ENCODE measurements at regions not wholly inside any gene's neighbourhood (a gene's known extent, or its start where the extent isn't known, plus 50 kb on each side); places are given as distances from the start of the nearest gene placed in this dataset.

DNA sequence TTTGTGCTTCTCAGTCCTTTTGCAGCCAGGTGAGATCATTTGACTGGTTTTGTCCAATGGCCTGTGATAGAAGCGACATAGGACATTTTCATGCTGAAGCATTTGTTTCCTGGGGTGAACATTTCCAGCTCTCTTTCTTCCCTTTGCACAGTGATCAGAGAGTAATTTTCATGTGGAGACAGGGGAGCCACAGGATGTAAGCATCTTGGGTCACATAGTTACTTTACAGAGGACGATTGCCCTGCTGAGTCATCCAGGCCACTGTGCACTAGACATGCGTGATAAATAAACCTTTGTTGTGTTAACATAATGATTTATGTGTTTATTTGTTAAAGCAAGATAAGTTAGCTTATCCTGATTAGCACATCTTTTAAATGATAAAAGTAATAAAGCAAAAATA is 263.5 kb upstream of the CCDC179 start:
- intact Hi-C loops (cut with micrococcal nuclease; ENCODE audit: unreplicated experiment) = no loop called here
- DNase-seq = no peak
- Histone ChIP-seq H3K4me3 (ENCODE audit: low read depth, low read length) (no peak overlapping the region), H3K36me3 (ENCODE audit: control insufficient read depth, insufficient read depth, low read length) (no peaks in the 10 kb centered on the region), H3K4me1 (no peaks in the 10 kb centered on the region; the same call in 1 of the 2 replicates), H3K9me3 (no peaks in the 10 kb centered on the region; the same call in 1 of the 2 replicates), H3K27me3 (replicated peaks; ENCODE audit: control insufficient read depth, insufficient read depth, low read length) (no peaks in the 10 kb centered on the region)
- POLR2A ChIA-PET = no interaction called here
- Mint-ChIP-seq H3K27me3 (ENCODE audit: insufficient read depth, unreplicated experiment) (no peaks in the 10 kb centered on the region), H3K27ac (ENCODE audit: unreplicated experiment) (no peak overlapping the region), H3K36me3 (ENCODE audit: insufficient read depth, unreplicated experiment) (no peaks in the 10 kb centered on the region), H3K9me3 (ENCODE audit: unreplicated experiment) (no peaks in the 10 kb centered on the region), H3K4me3 (ENCODE audit: unreplicated experiment) (no peak overlapping the region), H3K4me1 (ENCODE audit: low read depth, unreplicated experiment) (no peaks in the 10 kb centered on the region)
- no TSS peak for BruUV-seq (replicated peaks)
- TF ChIP-seq, protein P1, sequence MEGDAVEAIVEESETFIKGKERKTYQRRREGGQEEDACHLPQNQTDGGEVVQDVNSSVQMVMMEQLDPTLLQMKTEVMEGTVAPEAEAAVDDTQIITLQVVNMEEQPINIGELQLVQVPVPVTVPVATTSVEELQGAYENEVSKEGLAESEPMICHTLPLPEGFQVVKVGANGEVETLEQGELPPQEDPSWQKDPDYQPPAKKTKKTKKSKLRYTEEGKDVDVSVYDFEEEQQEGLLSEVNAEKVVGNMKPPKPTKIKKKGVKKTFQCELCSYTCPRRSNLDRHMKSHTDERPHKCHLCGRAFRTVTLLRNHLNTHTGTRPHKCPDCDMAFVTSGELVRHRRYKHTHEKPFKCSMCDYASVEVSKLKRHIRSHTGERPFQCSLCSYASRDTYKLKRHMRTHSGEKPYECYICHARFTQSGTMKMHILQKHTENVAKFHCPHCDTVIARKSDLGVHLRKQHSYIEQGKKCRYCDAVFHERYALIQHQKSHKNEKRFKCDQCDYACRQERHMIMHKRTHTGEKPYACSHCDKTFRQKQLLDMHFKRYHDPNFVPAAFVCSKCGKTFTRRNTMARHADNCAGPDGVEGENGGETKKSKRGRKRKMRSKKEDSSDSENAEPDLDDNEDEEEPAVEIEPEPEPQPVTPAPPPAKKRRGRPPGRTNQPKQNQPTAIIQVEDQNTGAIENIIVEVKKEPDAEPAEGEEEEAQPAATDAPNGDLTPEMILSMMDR (IDR thresholded peaks at IDR 0.05; ENCODE audit: insufficient read depth in 1 of 2, low read depth in 1 of 2, low read length in 1 of 2, severe bottlenecking in 1 of 2, unreplicated experiment in 1 of 2) = no peak
- CTCF ChIA-PET = no interaction called here

GRCh38 chr11:23124249-23124648 is 264.0 kb upstream of the CCDC179 start:
- Mint-ChIP-seq H3K27me3 (ENCODE audit: insufficient read depth, unreplicated experiment) (no peaks in the 10 kb centered on the region), H3K4me3 (ENCODE audit: unreplicated experiment) (no peak overlapping the region), H3K36me3 (ENCODE audit: insufficient read depth, unreplicated experiment) (no peaks in the 10 kb centered on the region), H3K4me1 (ENCODE audit: low read depth, unreplicated experiment) (no peaks in the 10 kb centered on the region), H3K27ac (ENCODE audit: unreplicated experiment) (no peak overlapping the region), H3K9me3 (ENCODE audit: unreplicated experiment) (no peaks in the 10 kb centered on the region)
- no peak for DNase-seq
- POLR2A ChIA-PET = no interaction called here
- CTCF ChIA-PET = no interaction called here
- H3K4me3 ChIP-seq (ENCODE audit: low read depth, low read length) = no peak overlapping the region
- no TSS peak for BruUV-seq (replicated peaks)
- H3K4me1 ChIP-seq = no peaks in the 10 kb centered on the region; the same call in 1 of the 2 replicates
- TF ChIP-seq, protein P1 (IDR thresholded peaks at IDR 0.05; ENCODE audit: insufficient read depth in 1 of 2, low read depth in 1 of 2, low read length in 1 of 2, severe bottlenecking in 1 of 2, unreplicated experiment in 1 of 2) = no peak
- intact Hi-C loops (cut with micrococcal nuclease; ENCODE audit: unreplicated experiment) = no loop called here
- no peaks in the 10 kb centered on the region for H3K27me3 ChIP-seq (replicated peaks; ENCODE audit: control insufficient read depth, insufficient read depth, low read length)
- H3K9me3 ChIP-seq = no peaks in the 10 kb centered on the region; the same call in 1 of the 2 replicates
- H3K36me3 ChIP-seq (ENCODE audit: control insufficient read depth, insufficient read depth, low read length) = no peaks in the 10 kb centered on the region

DNA sequence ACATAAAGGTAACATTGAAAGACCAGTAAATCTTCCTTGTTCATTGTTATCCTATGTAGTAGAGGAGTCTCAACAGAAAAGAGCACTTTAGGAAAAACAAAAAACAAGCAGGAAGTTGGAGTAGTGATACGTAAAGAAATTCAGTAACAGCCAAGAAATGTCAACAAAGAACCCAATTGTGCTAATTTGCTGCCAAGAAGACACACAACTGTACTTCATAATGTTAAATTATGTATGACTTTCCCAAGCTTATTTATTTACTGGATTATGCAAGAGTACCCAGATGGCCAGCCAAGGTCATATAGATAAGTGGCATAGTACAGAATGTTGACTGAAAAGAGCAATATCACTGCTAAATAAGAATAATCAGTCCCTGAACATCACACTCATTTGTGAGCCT is 264.7 kb upstream of the CCDC179 start:
- Mint-ChIP-seq H3K27me3 (ENCODE audit: insufficient read depth, unreplicated experiment) (no peaks in the 10 kb centered on the region), H3K9me3 (ENCODE audit: unreplicated experiment) (no peaks in the 10 kb centered on the region), H3K27ac (ENCODE audit: unreplicated experiment) (no peak overlapping the region), H3K4me3 (ENCODE audit: unreplicated experiment) (no peak overlapping the region), H3K4me1 (ENCODE audit: low read depth, unreplicated experiment) (no peaks in the 10 kb centered on the region), H3K36me3 (ENCODE audit: insufficient read depth, unreplicated experiment) (no peaks in the 10 kb centered on the region)
- no peak overlapping the region for H3K4me3 ChIP-seq (ENCODE audit: low read depth, low read length)
- H3K27me3 ChIP-seq (replicated peaks; ENCODE audit: control insufficient read depth, insufficient read depth, low read length) = no peaks in the 10 kb centered on the region
- no peaks in the 10 kb centered on the region for H3K9me3 ChIP-seq
- POLR2A ChIA-PET = no interaction called here
- DNase-seq = no peak
- TF ChIP-seq, protein P1 (IDR thresholded peaks at IDR 0.05; ENCODE audit: insufficient read depth in 1 of 2, low read depth in 1 of 2, low read length in 1 of 2, severe bottlenecking in 1 of 2, unreplicated experiment in 1 of 2) = no peak
- CTCF ChIA-PET = no interaction called here
- H3K4me1 ChIP-seq = no peaks in the 10 kb centered on the region; the same call in 1 of the 2 replicates
- H3K36me3 ChIP-seq (ENCODE audit: control insufficient read depth, insufficient read depth, low read length) = no peaks in the 10 kb centered on the region
- no TSS peak for BruUV-seq (replicated peaks)
- intact Hi-C loops (cut with micrococcal nuclease; ENCODE audit: unreplicated experiment) = no loop called here
